ENCODE measurements at regions not wholly inside any gene's neighbourhood (a gene's known extent, or its start where the extent isn't known, plus 50 kb on each side); places are given as distances from the start of the nearest gene placed in this dataset.

GRCh38 chr9:106074006-106074405, 379.7 kb downstream of the TMEM38B start:
- TF ChIP-seq E2F6 (IDR thresholded peaks at IDR 0.05) (no peak), KDM1A (IDR thresholded peaks at IDR 0.05; ENCODE audit: borderline replicate concordance, low read length) (no peak), CTCF (IDR thresholded peaks at IDR 0.05; ENCODE audit: control extremely low read depth in 1 of 3, insufficient read depth in 1 of 3, low read depth in 1 of 3, low read length in 3 of 3) (no peak), POLR2A (IDR thresholded peaks at IDR 0.05; ENCODE audit: control extremely low read depth in 1 of 2, low read depth in 2 of 2, low read length in 2 of 2) (no peak), EZH2 (IDR thresholded peaks at IDR 0.05; ENCODE audit: low read depth, low read length, severe bottlenecking) (no peak), SIN3A (conservative IDR thresholded peaks at IDR 0.05 in 1 of 2, IDR thresholded peaks at IDR 0.05 in 1 of 2; ENCODE audit: low read depth in 1 of 2, low read length in 2 of 2) (no peak), SP1 (IDR thresholded peaks at IDR 0.05; ENCODE audit: low read depth, low read length) (no peak), EP300 (IDR thresholded peaks at IDR 0.05; ENCODE audit: borderline replicate concordance in 1 of 2, low read depth in 2 of 2, low read length in 2 of 2) (no peak), SAP30 (IDR thresholded peaks at IDR 0.05; ENCODE audit: insufficient read depth, insufficient replicate concordance, low read length) (no peak), CREB1 (IDR thresholded peaks at IDR 0.05) (no peak), FOSL1 (IDR thresholded peaks at IDR 0.05; ENCODE audit: insufficient read depth, low read depth, low read length) (no peak), MAFK (IDR thresholded peaks at IDR 0.05; ENCODE audit: low read depth, low read length) (no peak), GTF2F1 (IDR thresholded peaks at IDR 0.05; ENCODE audit: borderline replicate concordance, low read depth, low read length) (no peak)
- TF ChIP-seq, protein P1, sequence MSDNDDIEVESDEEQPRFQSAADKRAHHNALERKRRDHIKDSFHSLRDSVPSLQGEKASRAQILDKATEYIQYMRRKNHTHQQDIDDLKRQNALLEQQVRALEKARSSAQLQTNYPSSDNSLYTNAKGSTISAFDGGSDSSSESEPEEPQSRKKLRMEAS (IDR thresholded peaks at IDR 0.05): no peak

Data from H1 (cell line).